Heart right ventricle (tissue), 16 donors: ENCODE measurements at regions not wholly inside any gene's neighbourhood (a gene's known extent, or its start where the extent isn't known, plus 50 kb on each side); places are given as distances from the start of the nearest gene placed in this dataset.

Experiments used
- ATAC-seq, 8 donors: fragments of 200-7000 bp; cut with Tn5 transposase; one replicate each; pipeline ENCODE4 v1.9.1; 2020; ENCODE audit warnings: mild to moderate bottlenecking in 8 of 8, moderate library complexity in 8 of 8, moderate number of reproducible peaks in 1 of 8
- DNase-seq, 2 donors: peaks; one replicate each; pipeline ENCODE4 v3.0.0-alpha.2; 2020
- H3K27ac ChIP-seq, 10 donors: fragments of 200-600 bp; sonication (generic) in 2 of 10; one replicate each; pipeline versions ENCODE4 v1.5.0 to v1.8.0; 2020 to 2022; ENCODE audit warnings: mild to moderate bottlenecking in 3 of 10
- H3K27me3 ChIP-seq, 7 donors: fragments of 200-600 bp; one replicate each; pipeline ENCODE4 v1.8.0; 2021 to 2022; ENCODE audit warnings: mild to moderate bottlenecking in 2 of 7
- H3K36me3 ChIP-seq, 9 donors: fragments of 200-600 bp; sonication (generic) in 1 of 9; one replicate each; pipeline versions ENCODE4 v1.5.0 to v1.8.0; 2020 to 2022; ENCODE audit warnings: mild to moderate bottlenecking in 2 of 9
- H3K4me1 ChIP-seq, 9 donors: fragments of 200-600 bp; sonication (generic) in 1 of 9; one replicate each; pipeline versions ENCODE4 v1.5.0 to v1.8.0; 2020 to 2022; ENCODE audit warnings: mild to moderate bottlenecking in 4 of 9
- H3K4me3 ChIP-seq, 10 donors: fragments of 200-600 bp; sonication (generic) in 2 of 10; one replicate each; pipeline versions ENCODE4 v1.5.0 to v1.8.0; 2020 to 2022; ENCODE audit warnings: mild to moderate bottlenecking in 7 of 10, moderate library complexity in 2 of 10
- H3K9me3 ChIP-seq, 11 donors: fragments of 200-600 bp in 10 of 11; sonication (generic) in 2 of 11; one replicate each; pipeline versions ENCODE4 v1.5.0 to v1.8.0; 2013 to 2022; ENCODE audit warnings: mild to moderate bottlenecking in 2 of 11, control low read depth in 1 of 11, moderate library complexity in 1 of 11
- CTCF ChIP-seq, 9 donors: fragments of 200-600 bp; sonication (generic) in 2 of 9; IDR thresholded peaks; one replicate each; pipeline versions ENCODE4 v1.5.0 to v1.8.0; 2021 to 2022; ENCODE audit warnings: antibody characterized with exemption in 9 of 9, mild to moderate bottlenecking in 5 of 9, moderate library complexity in 1 of 9
- WGBS, 2 donors: extraction: QIAGEN DNeasy Blood & Tissue Kit; methylation state at CpG; one replicate each; pipeline ENCODE4 v1.1.7; 2013; ENCODE audit warnings: inconsistent platforms in 1 of 2; 5-methylcytosine and 5-hydroxymethylcytosine counted together
- intact Hi-C, 10 donors: fragments of 100-400 bp; cut with DNase I; formaldehyde crosslinking; loops; one replicate each; pipeline versions ENCODE4 v1.11.1 to v1.14.2; 2022
- donor health status: Arrhythmogenic right ventricular cardiomyopathy.
- donor health status: ischemic (EF 13 %, LVEDD 7.1; RV severe dilation, severe dysfunction).
- donor health status: healthy with polysubstance abuse.
- donor health status: DM: no; HTN: yes; CAD: no.
- donor health status: DM: no; HTN: no; CAD: no.
- donor health status: ischemic (EF 25% LVEDD 6.9; RV normal size, moderate dysfunction).
- donor health status: ischemic (EF 25% LVEDD 5.7; RV mildly dilated, moderate dysfunction).
- donor health status: healthy.
- donor health status: DM: yes; HTN: yes; CAD: no.
- donor health status: Ischemic cardiomyopathy.
- donor health status: ischemic (EF 35%, LVEDD 5.7; RV mildly dilated, moderate dysfunction).
- donor health status: nonischemic (EF 11% LVEDD 7.7; RV severe dilation, severe dysfunction).
- donor health status: DM: yes; HTN: yes; CAD: no.
- donor health status: PGD.
- donor health status: ischemic (EF 29% LVEDD 5.4; RV normal size, mild dysfunction).
- donor health status: nonischemic (EF 23%, LVEDD 6.1; RV moderate dilation, normal function).

- Histone ChIP-seq H3K9me3 (peaks cover 0 to 9% (median 0%) of the 10 kb centered on the region in 11 donors), H3K27ac (no peak overlapping the region), H3K4me3 (no peak overlapping the region), H3K27me3 (no peaks in the 10 kb centered on the region), H3K4me1 (peaks cover 0 to 55% (median 30%) of the 10 kb centered on the region in 9 donors), H3K36me3 (peaks cover 0 to 48% (median 4%) of the 10 kb centered on the region in 9 donors)
- DNase-seq (no peak), ATAC-seq (no peak)
- WGBS, 2 donors: 85 to 88% methylated on average over 1 of the region's 1 CpG
- TF ChIP-seq CTCF (IDR thresholded peaks at IDR 0.05): no peak
- intact Hi-C loops: loop anchor here in 2 of 10 donors (10.0 kb wide), 2 partner anchors 61 to 151 kb away; no protein-coding TSS in a partner anchor
Observed at GRCh38 chr7:131045526-131045925, 282.1 kb upstream of the MKLN1 start.

- no peaks in the 10 kb centered on the region for H3K27me3 ChIP-seq
- no peak for TF ChIP-seq CTCF (IDR thresholded peaks at IDR 0.05)
- no peak for DNase-seq
- no peak overlapping the region for H3K27ac ChIP-seq
- H3K9me3 ChIP-seq: peaks cover 0 to 9% (median 0%) of the 10 kb centered on the region in 11 donors
- H3K4me3 ChIP-seq: no peak overlapping the region
- peaks cover 0 to 56% (median 10%) of the 10 kb centered on the region in 9 donors for H3K36me3 ChIP-seq
- H3K4me1 ChIP-seq: peaks cover 0 to 55% (median 36%) of the 10 kb centered on the region in 9 donors
- ATAC-seq: peak in 1 of 8 donors; percentile 27
- WGBS, 2 donors: 91 to 96% methylated on average over 1 of the region's 1 CpG
- intact Hi-C loops: loop anchor here in 2 of 10 donors (10.0 kb wide), 2 partner anchors 61 to 151 kb away; no protein-coding TSS in a partner anchor
Observed at GRCh38 chr7:131046246-131046645, 281.4 kb upstream of the MKLN1 start.

GRCh38 chr7:131047651-131048304 is 279.9 kb upstream of the MKLN1 start:
- intact Hi-C loops: loop anchor here in 2 of 10 donors (10.0 kb wide), 2 partner anchors 63 to 153 kb away; no protein-coding TSS in a partner anchor
- peaks cover 9 to 62% (median 41%) of the 10 kb centered on the region in 9 donors for H3K4me1 ChIP-seq

GRCh38 chr7:131051304-131051703 is 276.4 kb upstream of the MKLN1 start:
- Histone ChIP-seq H3K4me1 (peaks cover 20 to 88% (median 65%) of the 10 kb centered on the region in 9 donors), H3K27me3 (no peaks in the 10 kb centered on the region), H3K36me3 (peaks cover 0 to 52% (median 10%) of the 10 kb centered on the region in 9 donors), H3K4me3 (no peak overlapping the region), H3K27ac (no peak overlapping the region), H3K9me3 (no peaks in the 10 kb centered on the region)
- no peak for DNase-seq
- intact Hi-C loops: no loop called here
- ATAC-seq: no peak
- 97 to 99% methylated on average over 2 of the region's 2 CpGs for WGBS, 2 donors
- no peak for TF ChIP-seq CTCF (IDR thresholded peaks at IDR 0.05)

More at GRCh38 chr7:131047651-131048304, 279.9 kb upstream of the MKLN1 start:
- no peak for TF ChIP-seq CTCF (IDR thresholded peaks at IDR 0.05)
- H3K9me3 ChIP-seq: peaks cover 0 to 9% (median 0%) of the 10 kb centered on the region in 11 donors
- no peaks in the 10 kb centered on the region for H3K27me3 ChIP-seq
- H3K27ac ChIP-seq: peak overlapping the region in 1 of 10 donors; percentile 19
- H3K36me3 ChIP-seq: peaks cover 0 to 68% (median 10%) of the 10 kb centered on the region in 9 donors
- H3K4me3 ChIP-seq: no peak overlapping the region
- 74 to 78% methylated on average over 2 of the region's 2 CpGs for whole genome bisulfite sequencing, 2 donors
- no peak for DNase-seq
- ATAC-seq: no peak
